Stimulated activated CD4-positive, alpha-beta T cell treated with anti-CD3 and anti-CD28 coated beads, Interleukin-12 subunit alpha, Interleukin-12 subunit beta, amount 100 ng/mL, for 4 hours (primary cell): ENCODE measurements at regions not wholly inside any gene's neighbourhood (a gene's known extent, or its start where the extent isn't known, plus 50 kb on each side); places are given as distances from the start of the nearest gene placed in this dataset.

Experiments used
- DNase-seq: peaks from one replicate; pipeline ENCODE4 v3.0.0-alpha.2; 2020

GRCh38 chr9:118529624-118530214 is 825.5 kb downstream of the TLR4 start:
- no peak for DNase-seq

DNA sequence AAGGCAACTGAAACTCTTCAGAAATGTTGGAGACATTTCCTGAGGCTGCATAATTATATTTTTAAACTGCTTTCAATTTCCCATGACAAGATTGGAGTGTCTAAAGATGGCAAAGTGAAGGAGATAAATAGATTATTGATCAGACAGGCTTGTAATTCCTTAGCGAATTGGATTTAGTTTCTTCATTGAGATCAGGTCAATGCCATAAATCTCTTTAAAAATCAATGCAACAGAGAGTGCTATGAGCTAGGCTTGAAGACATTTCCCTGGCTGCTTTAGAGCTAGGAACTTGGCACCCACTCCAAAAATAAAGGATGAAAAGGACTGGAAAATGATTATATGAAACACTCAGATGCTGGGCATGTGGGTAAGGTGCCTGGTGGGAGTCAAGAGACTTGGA is 828.4 kb downstream of the TLR4 start:
- DNase-seq = no peak

DNA sequence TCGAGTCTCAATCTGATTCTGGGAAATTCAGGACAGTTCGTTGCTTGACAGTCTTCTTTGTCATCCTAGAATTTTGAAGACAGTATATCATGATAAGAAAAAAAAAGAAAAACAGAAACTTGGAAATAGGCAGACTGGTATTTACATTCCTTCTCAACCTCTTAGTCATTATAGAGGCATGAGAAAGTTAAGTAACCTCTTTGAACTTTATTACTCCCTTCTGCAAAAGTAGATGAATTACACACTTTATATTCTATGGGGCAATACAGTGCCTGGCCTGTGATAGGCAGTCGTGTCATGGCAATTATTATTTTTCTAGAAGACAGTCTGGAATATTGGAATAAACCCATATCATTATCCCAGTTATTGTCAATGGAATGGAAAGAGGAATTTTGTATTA is 828.9 kb downstream of the TLR4 start:
- DNase-seq = no peak

GRCh38 chr9:118533850-118534249 is 829.6 kb downstream of the TLR4 start:
- no peak for DNase-seq

GRCh38 chr9:118536153-118536552 is 832.0 kb downstream of the TLR4 start:
- DNase-seq = no peak

DNA sequence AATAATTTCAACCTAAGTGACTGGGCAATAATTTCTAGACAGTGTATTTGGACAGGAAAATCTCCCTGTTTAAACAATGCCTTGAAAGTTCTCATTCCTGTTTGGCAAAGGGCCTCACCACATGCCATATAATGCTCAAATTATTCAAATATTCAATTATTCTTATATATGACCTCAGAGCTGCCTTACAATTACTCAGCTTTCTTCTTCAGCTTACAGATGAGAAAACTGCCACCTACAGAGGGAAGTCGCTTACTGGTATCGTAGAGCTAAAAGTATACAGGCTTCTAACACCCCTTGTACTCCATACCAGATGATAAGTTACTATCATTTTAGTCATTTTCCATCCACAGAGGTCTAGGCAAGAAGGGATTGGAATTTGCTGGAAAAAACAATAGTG is 830.3 kb downstream of the BRINP1 start:
- DNase-seq = no peak

DNA sequence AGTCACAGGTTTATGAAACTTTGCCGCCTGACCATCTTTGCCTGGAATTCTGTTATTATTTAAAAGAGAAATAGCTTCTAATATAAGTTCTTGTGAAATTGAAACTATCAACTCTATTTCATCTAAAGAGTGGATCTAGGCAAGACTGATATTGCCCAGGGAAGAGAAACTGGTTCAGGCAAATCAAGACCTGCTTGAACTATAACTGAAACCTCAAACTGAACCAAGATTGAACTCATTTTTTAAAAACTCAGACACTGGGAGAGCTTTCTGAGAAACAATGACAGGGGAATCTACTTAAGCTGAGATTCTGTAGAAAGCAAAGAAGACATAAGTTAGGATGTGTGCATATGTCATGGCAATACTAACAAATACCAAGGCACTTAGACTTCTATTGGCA is 815.8 kb downstream of the BRINP1 start:
- DNase-seq = no peak

GRCh38 chr9:118554987-118555386 is 814.2 kb downstream of the BRINP1 start:
- DNase-seq = no peak

DNA sequence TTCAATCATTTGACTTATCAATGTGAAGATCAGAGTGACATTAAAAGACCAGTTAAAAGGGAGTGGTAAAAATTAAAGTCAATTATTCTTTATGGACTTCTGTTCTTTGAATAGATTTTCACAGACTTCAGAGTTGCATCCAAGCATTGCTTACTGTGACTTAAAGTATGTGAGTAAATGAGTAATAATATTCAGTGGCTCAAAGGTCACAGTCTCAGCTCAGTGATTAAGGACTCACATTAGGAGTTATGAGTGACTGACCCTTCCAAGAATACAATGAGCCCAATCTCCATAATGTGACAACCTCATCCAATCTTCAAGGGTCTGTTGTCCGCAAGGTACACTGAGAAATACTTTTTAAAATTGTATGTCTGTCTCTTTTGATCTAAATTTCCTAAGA is 811.2 kb downstream of the BRINP1 start:
- no peak for DNase-seq

DNA sequence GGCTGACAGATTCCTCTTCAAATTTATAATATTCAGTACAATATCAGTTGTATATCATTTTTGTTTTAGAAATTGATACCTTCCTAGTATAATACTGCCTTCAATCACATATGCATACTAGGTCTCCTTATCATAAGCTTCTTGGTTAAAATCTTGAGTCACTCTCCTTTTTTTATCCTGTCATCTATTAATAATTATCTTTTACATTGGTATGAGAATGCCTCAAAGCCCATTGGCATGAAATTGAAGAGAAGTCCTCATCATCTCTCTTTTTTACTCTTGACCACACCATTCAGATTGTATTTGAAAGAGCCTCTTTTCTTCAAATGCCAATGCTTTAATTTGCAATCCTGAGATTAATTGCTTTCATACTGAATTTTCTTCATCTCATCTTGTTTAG is 810.3 kb downstream of the BRINP1 start:
- no peak for DNase-seq

DNA sequence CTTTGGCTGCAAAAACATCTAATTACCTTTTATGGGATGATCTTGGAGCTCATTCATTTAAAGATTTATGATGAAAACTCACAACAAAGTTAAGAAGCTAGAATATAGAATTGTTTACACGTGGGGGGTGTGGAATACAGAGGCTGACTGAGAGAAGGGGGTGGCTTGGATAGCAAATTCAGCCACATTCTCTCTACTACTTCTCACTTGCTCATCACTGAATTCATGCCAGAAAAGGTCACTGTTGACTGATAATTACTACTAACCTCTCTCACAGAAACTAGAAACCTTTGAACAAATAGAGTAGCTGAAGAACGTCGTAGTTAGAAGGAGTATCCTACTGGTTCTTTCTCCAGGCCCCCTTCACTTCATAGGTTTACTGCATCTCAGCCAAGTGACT is 808.2 kb downstream of the BRINP1 start:
- no peak for DNase-seq

DNA sequence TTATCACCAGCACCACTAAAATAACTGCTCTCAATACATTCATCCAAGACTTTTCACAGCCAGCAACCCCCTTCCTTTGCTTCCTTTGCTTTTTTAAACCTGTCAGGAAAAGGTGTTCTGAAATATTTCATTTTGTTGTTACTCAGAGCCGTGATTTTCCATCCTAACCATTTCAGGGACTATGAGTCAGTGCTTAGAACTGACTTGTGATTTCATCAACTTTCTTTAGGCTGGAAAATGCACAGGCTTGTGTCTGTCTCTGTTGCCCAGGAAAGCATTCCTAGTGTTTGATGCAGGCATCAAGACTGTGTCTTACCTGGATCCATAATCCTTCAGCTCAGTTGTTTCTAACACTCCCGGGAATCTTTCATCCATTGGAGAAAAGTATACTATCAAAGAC is 805.6 kb downstream of the BRINP1 start:
- no peak for DNase-seq

GRCh38 chr9:118567861-118568260 is 801.4 kb downstream of the BRINP1 start:
- DNase-seq = no peak

DNA sequence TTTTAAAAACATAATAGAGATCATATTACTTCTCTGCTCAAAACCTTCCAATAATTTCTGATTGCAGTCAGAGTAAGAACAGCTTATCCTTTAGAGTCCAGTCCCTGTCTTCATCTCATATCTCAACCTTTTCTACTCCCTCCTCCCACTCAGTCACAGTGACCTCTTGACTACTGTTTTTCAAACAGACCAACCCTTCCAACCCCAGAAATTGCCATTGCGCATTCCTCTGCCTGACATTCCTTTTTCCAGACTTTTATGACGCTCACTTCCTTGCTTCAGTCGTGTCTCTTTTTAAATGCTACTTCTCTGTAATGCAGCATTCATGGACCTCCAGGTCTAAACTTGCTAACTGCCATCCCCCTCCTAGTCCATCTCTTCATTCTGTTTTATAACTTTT is 800.5 kb downstream of the BRINP1 start:
- no peak for DNase-seq

- DNase-seq = no peak
These were observed 800.1 kb downstream of the BRINP1 start for GRCh38 chr9:118569148-118569547.

DNA sequence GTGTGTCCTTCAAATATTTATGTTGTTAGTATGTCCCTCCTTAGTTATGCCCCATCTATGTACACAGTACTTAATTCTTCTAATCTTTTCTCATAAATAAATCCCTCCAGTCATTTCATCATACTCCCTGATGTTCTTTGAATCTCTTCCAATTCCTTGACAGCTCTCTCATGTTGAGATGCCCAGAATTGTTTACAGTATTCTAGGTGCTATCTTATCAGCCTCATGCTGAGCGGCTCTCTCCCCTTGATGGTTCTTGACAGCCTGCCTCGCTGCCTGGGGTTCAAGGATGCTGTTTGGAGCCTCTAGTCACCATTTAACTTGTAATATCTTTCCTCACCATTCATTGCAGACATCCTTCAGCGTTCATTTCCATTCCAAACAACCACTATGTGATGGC is 799.2 kb downstream of the BRINP1 start:
- no peak for DNase-seq

DNA sequence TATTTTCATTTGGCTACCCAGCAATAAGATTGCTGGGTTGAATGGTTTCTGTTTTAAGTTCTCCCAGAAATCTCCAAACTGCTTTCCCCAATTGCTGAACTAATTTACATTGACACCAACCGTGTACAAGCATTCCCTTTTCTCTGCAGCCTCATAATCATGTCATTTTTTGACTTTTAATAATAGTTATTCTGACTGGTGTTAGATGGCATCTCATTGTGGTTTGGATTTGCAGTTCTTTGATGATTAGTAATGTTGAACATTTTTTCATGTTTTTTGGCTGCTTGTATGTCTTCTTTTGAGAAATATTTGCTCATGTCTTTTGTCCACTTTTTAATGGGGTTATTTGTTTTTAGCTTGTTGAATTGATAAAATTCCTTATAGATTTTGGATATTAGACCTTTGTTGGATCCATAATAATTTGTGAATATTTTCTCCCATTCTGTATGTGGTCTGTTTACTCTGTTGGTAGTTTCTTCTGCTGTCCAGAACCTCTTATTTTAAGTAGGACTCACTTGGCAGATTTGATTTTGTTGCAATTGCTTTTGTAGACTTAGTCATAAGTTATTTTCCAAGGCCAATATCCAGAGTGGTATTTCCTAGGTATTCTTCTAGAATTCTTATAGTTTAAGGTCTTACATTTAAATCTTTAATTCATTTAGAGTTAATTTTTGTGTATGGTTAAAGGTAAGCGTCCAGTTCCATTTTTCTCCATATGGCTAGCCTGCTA is 793.7 kb downstream of the BRINP1 start:
- DNase-seq = no peak

- DNase-seq = no peak
These were observed 792.1 kb downstream of the BRINP1 start for GRCh38 chr9:118577121-118577520.

DNA sequence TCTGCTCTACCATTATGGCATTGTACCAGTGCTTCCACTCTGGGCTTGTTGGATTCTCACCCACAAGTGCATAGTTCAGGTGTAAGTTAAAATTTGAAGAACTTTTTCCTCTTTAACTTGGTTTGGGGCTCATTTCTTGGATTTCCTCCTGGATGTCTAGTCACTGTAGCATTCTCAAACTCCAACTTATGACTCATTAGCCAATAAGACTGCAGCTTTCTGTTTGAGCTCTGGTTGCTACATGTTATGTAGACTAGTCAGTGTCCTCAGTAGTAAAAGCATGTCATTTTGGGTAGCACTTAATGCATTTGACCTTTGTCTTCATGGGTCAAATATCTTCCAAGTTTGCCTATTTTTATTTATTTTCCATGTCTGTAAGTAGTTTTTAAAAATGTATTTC is 790.8 kb downstream of the BRINP1 start:
- no peak for DNase-seq

DNA sequence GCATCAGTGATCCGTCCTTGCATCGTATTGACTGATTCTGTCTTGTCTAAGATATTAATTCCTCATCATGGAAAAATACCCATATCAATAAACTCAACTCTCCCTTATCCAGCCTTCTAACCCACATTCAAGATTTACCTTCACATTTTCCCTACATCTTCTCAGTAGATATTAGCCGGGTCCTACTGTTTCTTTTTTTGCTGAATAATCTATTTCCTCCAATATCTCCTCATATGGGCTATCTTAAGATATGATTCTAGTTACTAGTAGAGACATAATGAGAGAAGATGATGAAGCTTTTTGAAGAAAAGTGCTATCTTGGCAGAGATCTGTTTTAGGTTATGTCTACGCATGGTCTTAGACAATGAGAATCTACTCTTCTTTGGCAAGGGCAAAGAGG is 785.8 kb downstream of the BRINP1 start:
- DNase-seq = no peak

- DNase-seq = no peak
These were observed 782.3 kb downstream of the BRINP1 start for GRCh38 chr9:118586978-118587377.

DNA sequence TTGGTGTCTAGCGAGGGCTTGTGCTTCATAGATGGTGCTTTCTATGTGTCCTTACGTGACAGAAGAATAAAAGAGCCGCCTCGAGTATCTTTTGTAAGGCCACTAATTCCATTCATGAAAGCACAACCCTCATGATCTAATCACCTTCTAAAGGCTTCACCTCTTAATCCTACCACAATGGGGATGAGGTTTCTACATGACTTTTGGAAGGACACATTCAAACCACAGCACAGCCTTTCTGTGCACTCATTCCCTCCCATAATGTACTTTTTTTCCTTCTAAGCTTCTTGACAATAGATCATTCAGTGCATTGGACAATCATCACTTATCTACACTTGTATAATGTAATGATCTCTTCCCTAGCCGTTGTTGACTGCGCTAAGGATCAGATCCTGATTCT is 774.8 kb downstream of the BRINP1 start:
- DNase-seq = no peak

GRCh38 chr9:118595719-118596305 is 773.4 kb downstream of the BRINP1 start:
- no peak for DNase-seq

DNA sequence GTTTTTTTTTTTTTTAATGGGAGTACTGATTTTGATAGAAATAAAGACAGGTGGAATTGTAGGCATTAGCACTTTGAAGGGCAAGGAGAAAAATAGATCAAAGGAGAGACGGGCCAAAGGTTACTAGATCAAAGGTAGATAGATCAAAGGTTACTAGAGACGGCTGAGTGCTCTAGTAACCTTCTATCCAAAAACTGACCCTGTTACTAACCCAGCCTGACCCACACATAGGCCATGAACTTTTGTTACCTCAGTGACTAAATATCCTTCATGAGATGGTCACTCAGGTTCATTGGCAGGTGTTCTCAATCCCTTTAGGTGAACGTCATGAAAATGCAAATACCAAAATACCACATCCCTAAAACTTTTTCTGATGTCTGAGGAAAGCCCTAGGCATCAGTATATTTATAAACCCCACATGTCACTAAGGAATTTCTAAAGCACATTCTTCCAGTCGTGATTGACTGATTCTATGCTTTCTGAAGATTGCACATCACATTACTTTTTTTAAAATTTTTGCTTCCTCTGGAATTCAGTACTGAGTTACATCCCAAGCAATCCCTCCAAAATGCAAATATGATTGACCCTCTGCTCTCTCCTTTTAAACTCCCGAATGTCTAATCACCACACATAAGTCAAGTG is 772.7 kb downstream of the BRINP1 start:
- DNase-seq = no peak
